ENCODE measurements at regions not wholly inside any gene's neighbourhood (a gene's known extent, or its start where the extent isn't known, plus 50 kb on each side); places are given as distances from the start of the nearest gene placed in this dataset.
"Not testable (repeated sequence)": the region's sequence is repeated elsewhere in the genome, so short reads cannot be mapped to it uniquely, and the experiment has no call there.

GRCh38 chr17:63078707-63079106 lies 112.7 kb downstream of the TANC2 start:
- peak; percentile 20 for DNase-seq (ENCODE audit: low read depth)

GRCh38 chr17:63082273-63082861 lies 116.3 kb downstream of the TANC2 start:
- DNase-seq (ENCODE audit: low read depth), result peak; percentile 52

GRCh38 chr17:63082952-63083351 lies 116.9 kb downstream of the TANC2 start:
- peak; percentile 32 for DNase-seq (ENCODE audit: low read depth)

GRCh38 chr17:63086483-63087185 lies 120.6 kb downstream of the TANC2 start:
- peak; percentile 27 for DNase-seq (ENCODE audit: low read depth)

- not testable (repeated sequence) for DNase-seq (ENCODE audit: low read depth)
These were observed 124.5 kb downstream of the TANC2 start for GRCh38 chr17:63090358-63091114.

GRCh38 chr17:63091909-63092308 lies 125.9 kb downstream of the TANC2 start:
- DNase-seq (ENCODE audit: low read depth), result not testable (repeated sequence)

GRCh38 chr17:63094631-63095030 lies 128.6 kb downstream of the TANC2 start:
- no peak for DNase-seq (ENCODE audit: low read depth)

- peak; percentile 50 for DNase-seq (ENCODE audit: low read depth)
These were observed 129.4 kb downstream of the TANC2 start for GRCh38 chr17:63095459-63095858.

- no peak for DNase-seq (ENCODE audit: low read depth)
These were observed 129.8 kb downstream of the TANC2 start for GRCh38 chr17:63095879-63096278.

GRCh38 chr17:63096426-63096825 lies 130.4 kb downstream of the TANC2 start:
- peak; percentile 50 for DNase-seq (ENCODE audit: low read depth)

GRCh38 chr17:63099425-63099824 lies 133.4 kb downstream of the TANC2 start:
- DNase-seq (ENCODE audit: low read depth), result no peak

GRCh38 chr17:63102034-63102433 lies 136.0 kb downstream of the TANC2 start:
- DNase-seq (ENCODE audit: low read depth), result no peak

- no peak for DNase-seq (ENCODE audit: low read depth)
These were observed 140.0 kb downstream of the TANC2 start for GRCh38 chr17:63106050-63106449.

- no peak for DNase-seq (ENCODE audit: low read depth)
These were observed 143.6 kb downstream of the TANC2 start for GRCh38 chr17:63109661-63110060.

GRCh38 chr17:63113167-63113566 lies 147.1 kb downstream of the TANC2 start:
- DNase-seq (ENCODE audit: low read depth), result peak; percentile 20

GRCh38 chr17:63116228-63116627 lies 150.2 kb downstream of the TANC2 start:
- no peak for DNase-seq (ENCODE audit: low read depth)

GRCh38 chr17:63116967-63117830 lies 151.2 kb downstream of the TANC2 start:
- peak; percentile 93 for DNase-seq (ENCODE audit: low read depth)

- peak; percentile 66 for DNase-seq (ENCODE audit: low read depth)
These were observed 154.4 kb downstream of the TANC2 start for GRCh38 chr17:63120406-63120805.

- DNase-seq (ENCODE audit: low read depth), result peak; percentile 24
These were observed 158.5 kb downstream of the TANC2 start for GRCh38 chr17:63124536-63124935.

GRCh38 chr17:63124958-63125357 lies 158.9 kb downstream of the TANC2 start:
- DNase-seq (ENCODE audit: low read depth), result no peak

GRCh38 chr17:63125987-63126386 lies 160.0 kb downstream of the TANC2 start:
- DNase-seq (ENCODE audit: low read depth), result no peak

- no peak for DNase-seq (ENCODE audit: low read depth)
These were observed 160.6 kb downstream of the TANC2 start for GRCh38 chr17:63126607-63127006.
